GM04503 (cell line): ENCODE measurements at regions not wholly inside any gene's neighbourhood (a gene's known extent, or its start where the extent isn't known, plus 50 kb on each side); places are given as distances from the start of the nearest gene placed in this dataset.
A peak's percentile ranks its signal among the peaks of the same experiment; 100 is the strongest.
"Not testable (repeated sequence)": the region's sequence is repeated elsewhere in the genome, so short reads cannot be mapped to it uniquely, and the experiment has no call there.

Experiments
- DNase-seq: peaks from one replicate; pipeline ENCODE4 v3.0.0-alpha.2; 2012; ENCODE audit warnings: low read depth

DNA sequence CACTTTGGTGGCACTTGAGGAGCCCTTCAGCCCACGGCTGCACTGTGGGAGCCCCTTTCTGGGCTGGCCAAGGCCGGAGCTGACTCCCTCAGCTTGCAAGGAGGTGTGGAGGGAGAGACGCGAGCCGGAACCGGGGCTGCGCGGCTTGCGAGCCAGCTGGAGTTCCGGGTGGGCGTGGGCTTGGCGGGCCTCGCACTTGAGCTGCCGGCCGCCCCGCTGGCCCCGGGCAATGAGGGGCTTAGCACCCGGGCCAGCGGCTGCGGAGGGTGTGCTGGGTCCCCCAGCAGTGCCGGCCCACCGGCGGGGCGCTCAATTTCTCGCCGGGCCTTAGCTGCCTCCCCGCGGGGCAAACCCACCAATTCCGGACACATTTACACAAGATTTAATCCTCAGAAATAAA is 113.7 kb upstream of the RXFP1 start:
- not testable (repeated sequence) for DNase-seq

DNA sequence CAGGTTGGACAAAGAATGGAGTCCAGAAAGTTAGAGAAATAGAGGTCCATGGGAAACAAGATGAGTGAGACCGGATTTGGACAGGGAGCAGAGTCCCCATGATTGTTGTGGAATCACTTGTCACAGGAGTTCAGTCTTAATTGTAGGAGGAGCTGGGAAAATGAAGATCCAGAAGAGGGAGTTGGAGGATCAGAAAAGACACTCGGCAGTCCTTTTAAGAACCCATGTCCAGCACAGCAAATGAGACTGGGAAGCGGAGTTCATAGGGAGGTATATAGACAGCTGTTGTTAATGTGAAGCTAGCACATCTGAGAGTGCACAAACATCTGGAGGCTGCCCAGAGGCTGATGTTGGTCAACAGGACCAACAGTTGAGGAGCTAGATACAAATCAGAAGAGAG is 111.4 kb upstream of the RXFP1 start:
- DNase-seq = no peak

DNA sequence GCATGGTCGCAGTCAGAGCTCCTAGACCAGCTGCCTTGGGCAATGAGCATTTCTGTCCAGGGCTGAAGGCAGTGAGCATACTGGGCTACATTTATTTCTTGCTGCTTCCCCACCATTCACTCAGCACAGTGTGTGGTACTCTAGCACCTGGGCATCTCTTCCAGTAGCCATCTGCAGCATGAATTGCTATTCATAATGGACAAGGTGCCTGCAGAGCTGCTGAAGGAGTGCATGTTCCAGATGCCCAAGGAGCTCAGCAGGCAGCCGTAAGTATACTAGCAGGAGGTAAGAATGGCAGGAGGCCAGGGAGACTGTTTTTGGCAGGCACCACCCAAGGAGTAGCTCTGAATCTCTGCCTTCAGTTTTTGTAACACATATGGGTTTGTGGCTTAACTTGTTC is 110.4 kb upstream of the RXFP1 start:
- DNase-seq = no peak

DNA sequence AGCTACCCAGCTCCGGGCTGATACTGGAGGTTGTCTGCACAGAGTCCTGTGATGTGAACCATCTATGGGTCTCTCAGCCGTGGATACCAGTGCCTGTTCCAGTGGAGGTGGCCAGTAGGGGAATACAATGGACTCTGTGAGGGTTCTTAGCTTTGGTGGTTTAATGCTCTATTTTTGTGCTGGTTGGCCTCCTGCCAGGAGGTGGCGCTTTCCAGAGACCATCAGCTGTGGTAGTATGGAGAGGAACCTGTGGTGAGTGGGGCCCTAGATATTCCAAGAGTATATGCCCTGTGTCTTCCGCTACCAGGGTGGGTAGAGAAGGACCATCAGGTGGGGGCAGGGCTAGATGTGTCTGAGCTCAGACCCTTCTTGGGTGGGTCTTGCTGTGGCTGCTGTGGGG is 103.0 kb upstream of the RXFP1 start:
- DNase-seq = not testable (repeated sequence)

DNA sequence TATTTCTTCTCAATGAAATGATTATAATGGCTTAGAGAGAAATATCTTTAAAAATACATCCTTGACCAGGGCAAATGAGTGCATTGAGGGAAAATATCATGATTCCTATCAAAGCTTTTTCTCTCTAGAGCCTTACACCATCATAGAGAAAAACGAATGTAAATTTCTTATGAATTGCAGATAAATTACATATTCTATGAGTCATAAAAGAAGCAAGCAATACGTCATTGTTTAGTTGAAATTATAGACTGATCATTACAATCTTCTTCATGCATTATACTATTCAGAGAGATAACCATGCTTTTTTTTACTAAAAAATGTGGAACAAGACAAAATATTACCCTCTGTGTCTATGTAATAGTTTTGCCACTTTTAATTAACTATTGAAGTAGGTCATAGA is 100.9 kb upstream of the RXFP1 start:
- no peak for DNase-seq

DNA sequence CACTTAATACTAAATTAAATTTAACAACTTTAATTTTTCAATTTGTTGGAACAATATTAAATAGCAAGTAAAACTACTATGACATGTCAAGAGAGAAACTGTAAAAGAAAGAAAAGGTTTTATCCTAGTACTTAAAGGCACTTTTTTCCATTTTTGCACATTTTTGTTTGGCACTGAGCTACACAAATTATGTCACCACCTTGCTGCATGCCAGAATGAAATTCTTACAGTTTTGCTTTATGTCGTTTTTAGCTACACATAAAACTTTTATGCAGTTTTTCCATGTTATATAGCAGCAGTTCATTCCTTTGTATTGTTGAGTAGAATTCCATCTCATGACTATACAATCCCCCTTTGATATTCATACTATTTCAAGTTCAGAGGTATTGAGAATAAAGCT is 99.1 kb upstream of the RXFP1 start:
- DNase-seq = no peak

DNA sequence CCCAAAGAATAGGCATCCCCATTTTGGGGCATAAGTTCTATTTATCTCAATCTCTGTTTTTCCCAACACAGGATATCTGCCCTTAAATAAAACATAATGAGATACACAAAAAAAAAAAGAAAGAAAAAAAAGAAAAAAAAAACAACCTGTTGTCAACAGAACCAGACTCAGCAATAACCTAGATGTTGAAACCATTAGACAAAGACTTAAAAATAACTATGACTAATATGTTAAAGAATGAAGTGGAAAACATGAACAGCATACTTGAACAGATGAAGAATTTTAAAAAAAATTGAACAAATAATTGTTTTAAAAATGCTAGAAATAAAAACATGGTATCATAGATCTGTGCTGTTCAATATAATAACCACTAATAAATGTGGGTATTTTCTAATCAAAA is 93.4 kb upstream of the RXFP1 start:
- DNase-seq = no peak

DNA sequence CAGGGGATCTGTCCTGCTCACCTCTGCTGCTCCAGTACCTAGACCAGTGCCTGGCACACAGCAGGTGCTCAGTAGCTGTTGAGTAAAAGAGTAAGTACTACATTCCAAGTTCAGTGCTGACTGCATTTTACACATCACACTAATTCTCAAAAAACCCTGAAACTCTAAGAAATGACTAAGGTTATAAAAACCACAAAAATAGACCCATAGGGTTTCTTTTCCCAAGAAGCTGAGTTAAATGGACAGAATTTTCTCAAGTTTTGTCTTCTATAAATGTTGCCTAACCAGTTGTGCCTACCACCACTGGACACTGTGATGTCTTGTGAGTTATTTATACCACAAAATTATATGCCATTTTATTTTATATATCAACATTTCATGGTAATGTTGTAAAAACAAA is 78.9 kb upstream of the RXFP1 start:
- DNase-seq = no peak

DNA sequence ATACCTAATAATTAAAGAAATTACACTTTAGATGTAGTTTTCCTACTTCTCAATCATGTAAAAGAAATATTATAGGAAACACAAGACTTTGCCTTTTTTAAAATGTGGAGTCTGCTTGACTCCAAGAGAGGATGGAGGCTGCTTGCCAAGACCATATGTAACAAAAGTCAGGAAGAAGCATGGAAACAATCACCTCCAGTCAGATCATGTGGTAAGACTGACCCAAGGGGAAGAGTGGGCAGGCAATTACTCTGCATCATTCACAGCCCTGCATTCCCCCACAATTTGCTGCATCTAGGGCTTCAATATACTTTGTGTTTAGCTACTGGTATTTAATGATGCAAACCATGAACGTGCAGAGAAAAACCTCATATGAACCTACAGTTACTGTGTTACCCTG is 78.0 kb upstream of the RXFP1 start:
- no peak for DNase-seq

DNA sequence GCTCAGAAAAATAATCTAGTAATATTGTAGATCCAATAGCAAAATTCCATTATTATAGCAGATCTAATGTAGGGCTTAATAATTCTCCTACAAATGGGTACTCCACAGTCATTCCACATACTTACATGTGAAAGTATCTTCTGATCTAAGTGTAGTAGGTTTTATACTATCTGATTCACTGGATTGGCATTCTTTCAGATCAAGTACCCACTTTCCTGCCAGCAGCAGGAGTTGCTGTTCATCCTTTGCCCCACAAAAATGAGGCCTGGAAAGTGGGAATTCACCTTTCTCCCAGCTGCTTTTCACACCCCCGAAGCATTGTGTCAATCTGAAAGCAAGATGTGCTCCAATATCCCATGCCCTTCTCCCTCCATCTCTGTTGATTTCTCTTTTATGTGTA is 77.1 kb upstream of the RXFP1 start:
- no peak for DNase-seq

DNA sequence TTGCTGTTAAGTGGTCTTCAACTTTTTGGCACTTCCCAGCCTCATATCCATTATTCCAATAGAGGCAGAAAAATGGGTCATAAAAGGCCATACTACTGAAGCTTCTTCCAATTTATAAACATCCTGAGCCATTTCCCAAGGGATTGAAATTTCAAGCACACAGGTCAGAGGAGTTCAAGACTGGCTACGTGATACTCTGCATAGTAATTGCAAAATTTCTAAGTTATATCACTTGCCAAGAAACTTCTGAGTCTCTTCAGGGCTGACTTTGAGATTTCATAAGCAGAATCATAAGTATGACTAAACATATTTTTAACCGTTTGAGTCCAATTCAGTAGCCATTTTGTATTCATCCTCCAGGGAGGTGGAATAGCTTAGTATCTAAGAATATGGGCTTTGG is 75.6 kb upstream of the RXFP1 start:
- DNase-seq = peak; percentile 66

DNA sequence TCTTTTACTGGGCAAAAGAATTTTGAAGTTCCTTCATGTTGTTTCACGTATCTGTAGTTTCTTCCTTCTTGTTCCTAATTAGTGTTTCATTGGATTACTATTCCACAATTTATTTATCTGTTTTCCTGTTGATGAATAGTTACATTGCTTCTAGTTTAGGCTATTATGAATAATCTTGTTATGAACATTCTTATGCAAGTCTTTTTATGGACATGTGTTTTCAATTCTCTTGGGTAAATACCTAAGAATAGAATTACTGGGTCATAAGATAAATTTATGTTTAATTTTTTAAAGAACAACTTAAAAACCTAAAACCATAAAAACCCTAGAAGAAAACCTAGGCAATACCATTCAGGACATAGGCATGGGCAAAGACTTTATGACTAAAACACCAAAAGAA is 70.9 kb upstream of the RXFP1 start:
- peak; percentile 38 for DNase-seq

DNA sequence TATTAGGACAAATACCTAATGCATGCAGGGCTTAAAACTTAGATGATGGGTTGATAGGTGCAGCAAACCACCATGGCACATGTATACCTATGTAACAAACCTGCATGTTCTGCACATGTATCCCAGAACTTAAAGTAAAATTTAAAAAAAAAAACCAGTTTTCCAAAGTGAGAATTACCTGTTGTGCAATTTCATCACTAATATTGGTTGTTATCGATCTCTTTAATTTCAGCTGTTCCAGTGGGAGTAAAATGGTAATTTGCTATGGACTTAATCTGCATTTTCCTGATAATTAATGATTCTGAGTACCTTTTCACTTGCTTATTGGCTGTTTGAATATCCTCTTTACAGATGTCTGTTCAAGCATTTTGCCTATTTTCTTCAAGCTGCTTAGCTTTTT is 69.6 kb upstream of the RXFP1 start:
- not testable (repeated sequence) for DNase-seq

DNA sequence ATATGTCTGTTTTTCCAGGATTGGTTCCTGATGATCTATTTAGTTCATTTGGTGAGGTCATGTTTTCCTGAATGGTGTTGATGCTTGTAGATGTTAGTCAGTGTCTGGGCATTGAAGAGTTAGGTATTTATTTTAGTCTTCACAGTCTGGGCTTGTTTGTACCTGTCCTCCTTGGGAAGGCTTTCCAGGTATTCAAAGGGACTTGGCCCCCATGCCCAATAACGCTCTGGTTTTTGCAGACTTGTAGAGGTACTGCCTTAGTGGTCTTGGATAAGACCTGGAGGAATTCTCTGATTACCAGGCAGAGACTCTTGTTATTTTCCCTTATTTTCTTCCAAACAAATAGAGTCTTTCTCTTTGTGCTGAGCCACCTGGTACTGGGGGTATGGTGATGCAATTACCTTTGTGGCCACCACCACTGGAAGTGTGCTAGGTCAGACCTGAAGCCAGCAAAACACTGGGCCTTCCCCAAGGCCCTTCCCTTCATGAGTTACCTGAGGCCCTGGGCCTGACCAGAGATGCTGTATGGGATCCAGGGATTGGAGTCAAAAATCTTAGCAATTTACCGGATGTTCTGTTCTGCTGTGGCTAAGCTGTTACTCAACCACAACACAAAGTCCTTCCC is 63.3 kb upstream of the RXFP1 start:
- no peak for DNase-seq

DNA sequence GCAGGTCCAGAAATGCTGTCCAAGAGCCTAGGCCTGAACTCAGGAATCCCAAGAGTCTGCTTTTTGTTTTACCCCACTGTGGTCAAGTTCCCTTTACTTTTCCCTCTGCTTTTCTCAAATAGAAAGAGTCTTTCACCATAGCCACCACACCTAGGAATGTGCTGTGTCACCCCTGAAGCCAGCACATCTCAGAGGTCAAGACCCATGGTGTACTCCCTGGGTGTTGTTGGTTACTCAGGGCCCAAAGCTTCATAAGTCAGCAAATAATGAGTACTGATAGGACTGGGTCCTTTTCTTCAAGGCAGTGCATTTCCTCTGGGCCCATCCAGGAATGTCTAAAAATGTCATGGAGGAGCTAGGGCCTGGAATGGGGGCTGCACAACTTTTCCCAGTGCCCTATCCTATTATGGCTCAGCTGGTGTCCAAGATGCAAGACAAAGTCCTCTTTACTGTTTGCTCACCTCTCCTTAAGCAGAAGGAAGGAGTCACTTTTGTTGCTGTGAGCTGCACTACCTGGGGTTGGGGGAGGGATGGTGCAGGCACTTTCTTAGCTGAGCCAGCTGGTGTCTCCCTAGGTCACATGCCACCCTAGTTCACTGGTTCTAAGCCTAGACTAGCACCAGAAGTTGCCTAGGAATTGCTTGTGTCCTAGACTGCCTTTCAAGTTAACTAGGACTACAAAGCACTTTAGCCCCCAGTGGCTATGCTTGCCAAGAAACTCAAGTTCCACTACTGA is 62.4 kb upstream of the RXFP1 start:
- DNase-seq = no peak

DNA sequence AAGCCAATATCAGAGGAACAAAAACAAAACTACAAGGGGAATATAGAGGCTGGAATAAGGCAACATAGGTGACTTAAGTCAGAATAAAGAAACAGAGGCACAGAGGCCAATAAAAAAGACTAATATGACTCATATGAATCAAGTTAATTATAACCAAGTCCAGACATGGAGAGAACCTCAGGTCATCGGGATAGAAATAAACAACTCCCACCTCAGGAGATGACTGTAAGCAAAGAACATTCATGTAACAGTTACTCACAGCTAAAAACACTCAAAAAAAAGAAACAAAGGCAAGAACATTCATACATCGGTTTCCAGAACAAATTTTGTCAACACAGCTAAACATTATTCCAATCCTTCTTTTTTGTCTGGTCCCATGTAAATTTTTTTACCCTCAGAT is 60.3 kb upstream of the RXFP1 start:
- no peak for DNase-seq

DNA sequence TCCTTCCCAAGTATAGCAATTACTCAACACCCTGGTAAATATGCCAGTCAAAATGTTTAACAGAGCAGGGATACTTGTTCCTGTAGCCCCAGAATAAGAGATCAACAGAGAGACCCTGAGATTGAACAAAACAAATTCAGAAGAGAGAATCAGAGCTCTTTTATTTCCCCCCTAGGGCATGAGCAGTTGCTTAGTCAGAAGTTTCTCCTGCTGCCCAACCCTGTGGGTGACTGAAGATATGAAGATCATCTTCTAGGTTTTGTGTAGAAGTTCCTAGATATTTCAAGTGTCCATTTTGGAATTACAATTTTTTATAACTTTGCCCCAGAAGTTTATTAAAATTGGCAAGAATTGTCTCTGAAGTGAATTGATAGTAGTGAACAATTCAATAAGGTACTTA is 59.1 kb upstream of the RXFP1 start:
- DNase-seq = no peak
